Thyroid gland (tissue), 4 donors: ENCODE measurements at regions not wholly inside any gene's neighbourhood (a gene's known extent, or its start where the extent isn't known, plus 50 kb on each side); places are given as distances from the start of the nearest gene placed in this dataset.

Experiments used
- POLR2A ChIP-seq, 2 donors: fragments of 450-650 bp; IDR thresholded peaks; one replicate each; pipeline ENCODE4 v1.6.1; 2017; ENCODE audit warnings: antibody characterized with exemption in 2 of 2, mild to moderate bottlenecking in 2 of 2, moderate library complexity in 1 of 2
- TF ChIP-seq, protein P1 (sequence below), 6 experiments: fragments of 200-600 bp in 3 of 6; fragments of 450-650 bp in 3 of 6; sonication (generic) in 3 of 6; IDR thresholded peaks; one replicate each; pipeline ENCODE4 v1.5.1; 2016 to 2019; ENCODE audit warnings: antibody characterized with exemption in 6 of 6, mild to moderate bottlenecking in 2 of 6, inconsistent platforms in 1 of 6, moderate library complexity in 1 of 6

DNA sequence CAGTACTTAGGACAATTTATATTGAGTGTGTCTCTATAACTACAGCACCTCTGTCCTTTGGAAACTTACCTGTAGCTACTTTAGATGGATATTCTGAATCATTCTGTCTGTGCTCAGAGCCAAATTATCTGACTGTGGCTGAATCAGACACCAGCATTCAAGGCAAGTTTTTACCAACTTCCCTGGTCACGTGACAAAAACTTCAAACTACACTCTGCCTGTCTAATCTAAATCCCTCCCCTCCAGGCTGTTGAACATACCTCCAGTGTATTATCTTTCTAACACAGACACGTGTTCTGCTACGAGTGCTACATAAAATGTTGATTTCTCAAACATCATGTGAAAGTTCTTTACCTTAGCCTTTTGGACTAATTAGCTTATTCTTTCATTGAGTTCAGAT, 641.2 kb upstream of the CPEB2 start:
- TF ChIP-seq, protein P1, sequence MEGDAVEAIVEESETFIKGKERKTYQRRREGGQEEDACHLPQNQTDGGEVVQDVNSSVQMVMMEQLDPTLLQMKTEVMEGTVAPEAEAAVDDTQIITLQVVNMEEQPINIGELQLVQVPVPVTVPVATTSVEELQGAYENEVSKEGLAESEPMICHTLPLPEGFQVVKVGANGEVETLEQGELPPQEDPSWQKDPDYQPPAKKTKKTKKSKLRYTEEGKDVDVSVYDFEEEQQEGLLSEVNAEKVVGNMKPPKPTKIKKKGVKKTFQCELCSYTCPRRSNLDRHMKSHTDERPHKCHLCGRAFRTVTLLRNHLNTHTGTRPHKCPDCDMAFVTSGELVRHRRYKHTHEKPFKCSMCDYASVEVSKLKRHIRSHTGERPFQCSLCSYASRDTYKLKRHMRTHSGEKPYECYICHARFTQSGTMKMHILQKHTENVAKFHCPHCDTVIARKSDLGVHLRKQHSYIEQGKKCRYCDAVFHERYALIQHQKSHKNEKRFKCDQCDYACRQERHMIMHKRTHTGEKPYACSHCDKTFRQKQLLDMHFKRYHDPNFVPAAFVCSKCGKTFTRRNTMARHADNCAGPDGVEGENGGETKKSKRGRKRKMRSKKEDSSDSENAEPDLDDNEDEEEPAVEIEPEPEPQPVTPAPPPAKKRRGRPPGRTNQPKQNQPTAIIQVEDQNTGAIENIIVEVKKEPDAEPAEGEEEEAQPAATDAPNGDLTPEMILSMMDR (IDR thresholded peaks at IDR 0.05): no peak
- TF ChIP-seq POLR2A (IDR thresholded peaks at IDR 0.05): no peak
